HEK293 (cell line): ENCODE measurements at regions not wholly inside any gene's neighbourhood (a gene's known extent, or its start where the extent isn't known, plus 50 kb on each side); places are given as distances from the start of the nearest gene placed in this dataset.
A peak's percentile ranks its signal among the peaks of the same experiment; 100 is the strongest.

Experiments used
- CTCF ChIA-PET: fragments of 350-600 bp; formaldehyde crosslinking; extraction: SDS; loops from one replicate; lab custom pipeline; 2021; ENCODE audit warnings: antibody characterized with exemption; lab: Yijun Ruan, JAX
- POLR2A ChIA-PET: fragments of 300-600 bp; formaldehyde crosslinking; extraction: SDS; loops from one replicate; lab custom pipeline; 2020; ENCODE audit warnings: antibody characterized with exemption, inconsistent platforms; lab: Yijun Ruan, JAX
- H3K27ac ChIP-seq: fragments of 200-500 bp; sonication (Bioruptor generic); 2 replicates; pipeline ENCODE4 v1.5.1; 2014; ENCODE audit warnings: low read depth, low read length, control low read depth, inconsistent platforms; ENCODE audit errors: extremely low read depth
- H3K36me3 ChIP-seq, 2 experiments: fragments of 200-500 bp in 1 of 2; sonication (Bioruptor generic) in 1 of 2; 1 replicate in 1 of 2; 2 replicates in 1 of 2; pipeline ENCODE4 v1.5.1; 2014 to 2017; ENCODE audit warnings: inconsistent platforms in 2 of 2, low read length in 2 of 2; ENCODE audit not compliant: control insufficient read depth in 2 of 2, insufficient read depth in 1 of 2
- H3K4me1 ChIP-seq: fragments of 200-500 bp; sonication (Bioruptor generic); 2 replicates; pipeline ENCODE4 v1.5.1; 2014; ENCODE audit warnings: mild to moderate bottlenecking, low read length, inconsistent platforms; ENCODE audit not compliant: control insufficient read depth, insufficient read depth
- H3K4me3 ChIP-seq: 2 replicates; pipeline ENCODE4 v1.5.1; 2011; ENCODE audit warnings: low read depth, mild to moderate bottlenecking, control low read depth, low read length, moderate library complexity
- H3K9me3 ChIP-seq: fragments of 200-500 bp; sonication (Bioruptor generic); 2 replicates; pipeline ENCODE4 v1.5.1; 2014; ENCODE audit warnings: low read depth, low read length, inconsistent platforms; ENCODE audit not compliant: control insufficient read depth, insufficient read depth
- BCL11B ChIP-seq: fragments of 450-650 bp; formaldehyde crosslinking; IDR thresholded peaks from 2 replicates; pipeline ENCODE4 v1.5.1; 2016; ENCODE audit warnings: low read depth, missing biosample characterization, missing genetic modification characterization
- HOXA7 ChIP-seq: sonication (generic); formaldehyde crosslinking; IDR thresholded peaks from 2 replicates; pipeline ENCODE4 v1.8.1; 2022; ENCODE audit warnings: missing genetic modification reagents, borderline replicate concordance
- OVOL3 ChIP-seq: fragments of 450-650 bp; formaldehyde crosslinking; IDR thresholded peaks from 2 replicates; pipeline ENCODE4 v1.5.1; 2016; ENCODE audit warnings: missing biosample characterization, missing genetic modification characterization
- SP2 ChIP-seq: fragments of 450-650 bp; formaldehyde crosslinking; IDR thresholded peaks from 2 replicates; pipeline ENCODE4 v1.5.1; 2016; ENCODE audit warnings: missing biosample characterization, missing genetic modification characterization
- ZBTB21 ChIP-seq: fragments of 450-650 bp; formaldehyde crosslinking; IDR thresholded peaks from 2 replicates; pipeline ENCODE4 v1.5.1; 2017; ENCODE audit warnings: missing biosample characterization, missing genetic modification characterization
- ZNF138 ChIP-seq: fragments of 450-650 bp; formaldehyde crosslinking; IDR thresholded peaks from 2 replicates; pipeline ENCODE4 v1.5.1; 2016; ENCODE audit warnings: missing biosample characterization, missing genetic modification characterization, borderline replicate concordance
- ZNF155 ChIP-seq: fragments of 450-650 bp; formaldehyde crosslinking; IDR thresholded peaks from 2 replicates; pipeline ENCODE4 v1.5.1; 2016; ENCODE audit warnings: missing biosample characterization, missing genetic modification characterization
- ZNF214 ChIP-seq: fragments of 450-650 bp; formaldehyde crosslinking; IDR thresholded peaks from 2 replicates; pipeline ENCODE4 v1.5.1; 2017; ENCODE audit warnings: missing biosample characterization, mild to moderate bottlenecking, missing genetic modification characterization, borderline replicate concordance
- ZNF366 ChIP-seq: fragments of 450-650 bp; formaldehyde crosslinking; conservative IDR thresholded peaks from 2 replicates; pipeline ENCODE4 v1.5.1; 2016; ENCODE audit warnings: missing biosample characterization, missing genetic modification characterization
- ZNF423 ChIP-seq: fragments of 450-650 bp; formaldehyde crosslinking; IDR thresholded peaks from 2 replicates; pipeline ENCODE4 v1.5.1; 2016; ENCODE audit warnings: missing biosample characterization, missing genetic modification characterization
- ZNF610 ChIP-seq: fragments of 450-650 bp; formaldehyde crosslinking; IDR thresholded peaks from 2 replicates; pipeline ENCODE4 v1.5.1; 2016; ENCODE audit warnings: missing biosample characterization, missing genetic modification characterization, borderline replicate concordance
- ZNF626 ChIP-seq: fragments of 450-650 bp; sonication (Bioruptor Pico); formaldehyde crosslinking; IDR thresholded peaks from 2 replicates; pipeline ENCODE4 v1.5.1; 2018; ENCODE audit warnings: missing biosample characterization, missing genetic modification characterization, inconsistent platforms
- ZNF660 ChIP-seq: fragments of 450-650 bp; IDR thresholded peaks from 2 replicates; pipeline ENCODE4 v1.5.1; 2018; ENCODE audit warnings: missing biosample characterization, mild to moderate bottlenecking, missing genetic modification characterization
- ZSCAN30 ChIP-seq: fragments of 450-650 bp; IDR thresholded peaks from 2 replicates; pipeline ENCODE4 v1.5.1; 2018; ENCODE audit warnings: missing biosample characterization, mild to moderate bottlenecking, missing genetic modification characterization, moderate library complexity
- TF ChIP-seq, protein P1 (sequence below): fragments of 450-650 bp; formaldehyde crosslinking; IDR thresholded peaks from 2 replicates; pipeline ENCODE4 v1.5.1; 2016; ENCODE audit warnings: missing biosample characterization, missing genetic modification characterization
- TF ChIP-seq, protein P2 (sequence below): IDR thresholded peaks from 2 replicates; pipeline ENCODE4 v1.6.1; 2011; ENCODE audit warnings: mild to moderate bottlenecking, low read depth, low read length, borderline replicate concordance
- TF ChIP-seq, protein P3 (sequence below): fragments of 450-650 bp; formaldehyde crosslinking; IDR thresholded peaks from 2 replicates; pipeline ENCODE4 v1.5.1; 2016; ENCODE audit warnings: missing biosample characterization, missing genetic modification characterization
- TF ChIP-seq, protein P4 (sequence below): fragments of 450-650 bp; formaldehyde crosslinking; IDR thresholded peaks from 2 replicates; pipeline ENCODE4 v1.5.1; 2016; ENCODE audit warnings: missing biosample characterization, missing genetic modification characterization
- TF ChIP-seq, protein P5 (sequence below): fragments of 450-650 bp; formaldehyde crosslinking; IDR thresholded peaks from 2 replicates; pipeline ENCODE4 v1.5.1; 2016; ENCODE audit warnings: missing biosample characterization, missing genetic modification characterization
- TF ChIP-seq, protein P6 (sequence below): fragments of 450-650 bp; formaldehyde crosslinking; IDR thresholded peaks from 2 replicates; pipeline ENCODE4 v1.5.1; 2017; ENCODE audit warnings: missing biosample characterization, missing genetic modification characterization

DNA sequence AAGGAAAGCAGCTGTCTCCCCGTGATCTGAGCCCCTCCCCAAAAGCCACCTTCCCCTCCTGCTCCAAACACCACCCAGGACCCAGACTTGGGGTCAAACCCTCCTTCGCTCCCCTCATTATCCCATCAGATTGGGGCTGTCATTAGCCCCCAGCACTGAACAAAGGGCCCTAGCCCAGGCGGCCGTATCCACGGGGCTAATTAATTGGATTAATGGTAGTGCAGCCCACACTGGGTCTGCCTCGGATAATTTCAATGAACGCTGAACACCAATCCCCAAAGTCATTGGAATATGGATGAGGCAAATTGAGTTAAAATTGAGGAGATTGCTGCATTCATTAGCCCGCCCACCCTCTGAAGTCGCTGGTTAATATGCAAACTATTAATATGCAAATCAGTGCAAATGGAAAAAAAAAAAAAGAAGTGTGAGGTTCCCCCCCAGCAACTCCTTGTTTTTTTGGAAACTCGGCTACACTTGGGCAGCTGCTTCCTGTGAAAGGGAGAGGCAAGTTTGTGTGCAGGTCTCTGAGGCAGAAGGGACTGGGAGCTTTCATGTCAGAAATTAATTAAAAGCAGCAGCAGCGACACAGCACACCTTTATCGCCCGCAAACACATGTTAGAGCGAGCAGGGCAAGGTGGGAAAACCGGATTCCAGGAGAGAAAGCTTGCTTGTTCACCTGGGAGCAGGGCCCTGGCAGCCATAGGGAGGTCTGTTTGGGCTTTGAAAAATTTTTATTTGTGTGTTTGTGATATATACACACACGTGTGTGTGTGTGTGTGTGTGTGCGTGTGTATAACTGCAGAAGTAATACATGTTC lies 517.8 kb downstream of the MIAT start:
- no peak for TF ChIP-seq ZNF423 (tag by site-specific recombination)
- no peak for TF ChIP-seq ZNF155
- no peak for TF ChIP-seq BCL11B (tag by site-specific recombination)
- no peak for TF ChIP-seq ZNF138 (tag by site-specific recombination)
- TF ChIP-seq ZSCAN30 (tag by site-specific recombination): no peak
- no peak for TF ChIP-seq SP2 (tag by site-specific recombination)
- no peak for TF ChIP-seq ZNF214 (tag by site-specific recombination)
- TF ChIP-seq ZNF610 (tag by site-specific recombination): no peak
- Histone ChIP-seq H3K27ac (no peak overlapping the region), H3K9me3 (no peaks in the 10 kb centered on the region), H3K36me3 (no peaks in the 10 kb centered on the region), H3K4me3 (no peak overlapping the region), H3K4me1 (no peaks in the 10 kb centered on the region)
- POLR2A ChIA-PET: no interaction called here
- CTCF ChIA-PET: no interaction called here

DNA sequence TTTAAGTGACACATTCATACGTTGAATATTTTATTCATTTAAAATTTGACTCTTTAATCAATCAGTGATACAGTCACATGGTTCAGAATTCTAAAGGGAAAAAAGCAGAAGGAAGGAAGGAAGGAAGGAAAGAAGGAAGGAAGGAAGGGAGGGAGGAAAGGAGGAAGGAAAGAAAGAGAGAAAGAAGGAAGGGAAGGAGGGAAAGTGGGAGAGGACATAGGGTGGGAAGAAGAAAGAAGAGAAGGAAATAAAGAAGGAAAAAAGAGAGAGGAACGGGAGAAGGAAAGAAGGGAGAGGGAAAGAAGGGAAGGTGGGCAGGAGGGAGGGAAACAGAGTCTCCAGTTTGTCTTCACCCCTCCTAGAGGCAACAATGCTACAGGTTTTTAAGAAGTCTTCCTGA lies 518.6 kb downstream of the MIAT start:
- ChIA-PET POLR2A (no interaction called here), CTCF (no interaction called here)
- no peak overlapping the region for H3K4me3 ChIP-seq
- H3K27ac ChIP-seq: no peak overlapping the region
- TF ChIP-seq, protein P1, sequence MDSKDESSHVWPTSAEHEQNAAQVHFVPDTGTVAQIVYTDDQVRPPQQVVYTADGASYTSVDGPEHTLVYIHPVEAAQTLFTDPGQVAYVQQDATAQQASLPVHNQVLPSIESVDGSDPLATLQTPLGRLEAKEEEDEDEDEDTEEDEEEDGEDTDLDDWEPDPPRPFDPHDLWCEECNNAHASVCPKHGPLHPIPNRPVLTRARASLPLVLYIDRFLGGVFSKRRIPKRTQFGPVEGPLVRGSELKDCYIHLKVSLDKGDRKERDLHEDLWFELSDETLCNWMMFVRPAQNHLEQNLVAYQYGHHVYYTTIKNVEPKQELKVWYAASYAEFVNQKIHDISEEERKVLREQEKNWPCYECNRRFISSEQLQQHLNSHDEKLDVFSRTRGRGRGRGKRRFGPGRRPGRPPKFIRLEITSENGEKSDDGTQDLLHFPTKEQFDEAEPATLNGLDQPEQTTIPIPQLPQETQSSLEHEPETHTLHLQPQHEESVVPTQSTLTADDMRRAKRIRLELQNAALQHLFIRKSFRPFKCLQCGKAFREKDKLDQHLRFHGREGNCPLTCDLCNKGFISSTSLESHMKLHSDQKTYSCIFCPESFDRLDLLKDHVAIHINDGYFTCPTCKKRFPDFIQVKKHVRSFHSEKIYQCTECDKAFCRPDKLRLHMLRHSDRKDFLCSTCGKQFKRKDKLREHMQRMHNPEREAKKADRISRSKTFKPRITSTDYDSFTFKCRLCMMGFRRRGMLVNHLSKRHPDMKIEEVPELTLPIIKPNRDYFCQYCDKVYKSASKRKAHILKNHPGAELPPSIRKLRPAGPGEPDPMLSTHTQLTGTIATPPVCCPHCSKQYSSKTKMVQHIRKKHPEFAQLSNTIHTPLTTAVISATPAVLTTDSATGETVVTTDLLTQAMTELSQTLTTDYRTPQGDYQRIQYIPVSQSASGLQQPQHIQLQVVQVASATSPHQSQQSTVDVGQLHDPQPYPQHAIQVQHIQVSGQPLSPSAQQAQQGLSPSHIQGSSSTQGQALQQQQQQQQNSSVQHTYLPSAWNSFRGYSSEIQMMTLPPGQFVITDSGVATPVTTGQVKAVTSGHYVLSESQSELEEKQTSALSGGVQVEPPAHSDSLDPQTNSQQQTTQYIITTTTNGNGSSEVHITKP: no peak
- TF ChIP-seq ZNF366 (tag by site-specific recombination) (peak; percentile 82), HOXA7 (CRISPR knock-in tag) (no peak)
- TF ChIP-seq, protein P2, sequence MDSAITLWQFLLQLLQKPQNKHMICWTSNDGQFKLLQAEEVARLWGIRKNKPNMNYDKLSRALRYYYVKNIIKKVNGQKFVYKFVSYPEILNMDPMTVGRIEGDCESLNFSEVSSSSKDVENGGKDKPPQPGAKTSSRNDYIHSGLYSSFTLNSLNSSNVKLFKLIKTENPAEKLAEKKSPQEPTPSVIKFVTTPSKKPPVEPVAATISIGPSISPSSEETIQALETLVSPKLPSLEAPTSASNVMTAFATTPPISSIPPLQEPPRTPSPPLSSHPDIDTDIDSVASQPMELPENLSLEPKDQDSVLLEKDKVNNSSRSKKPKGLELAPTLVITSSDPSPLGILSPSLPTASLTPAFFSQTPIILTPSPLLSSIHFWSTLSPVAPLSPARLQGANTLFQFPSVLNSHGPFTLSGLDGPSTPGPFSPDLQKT: no peak
- TF ChIP-seq, protein P3, sequence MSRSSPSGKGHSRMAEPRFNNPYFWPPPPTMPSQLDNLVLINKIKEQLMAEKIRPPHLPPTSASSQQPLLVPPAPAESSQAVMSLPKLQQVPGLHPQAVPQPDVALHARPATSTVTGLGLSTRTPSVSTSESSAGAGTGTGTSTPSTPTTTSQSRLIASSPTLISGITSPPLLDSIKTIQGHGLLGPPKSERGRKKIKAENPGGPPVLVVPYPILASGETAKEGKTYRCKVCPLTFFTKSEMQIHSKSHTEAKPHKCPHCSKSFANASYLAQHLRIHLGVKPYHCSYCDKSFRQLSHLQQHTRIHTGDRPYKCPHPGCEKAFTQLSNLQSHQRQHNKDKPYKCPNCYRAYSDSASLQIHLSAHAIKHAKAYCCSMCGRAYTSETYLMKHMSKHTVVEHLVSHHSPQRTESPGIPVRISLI (tag by site-specific recombination): no peak
- H3K36me3 ChIP-seq: no peaks in the 10 kb centered on the region
- H3K9me3 ChIP-seq: no peaks in the 10 kb centered on the region
- H3K4me1 ChIP-seq: no peaks in the 10 kb centered on the region

DNA sequence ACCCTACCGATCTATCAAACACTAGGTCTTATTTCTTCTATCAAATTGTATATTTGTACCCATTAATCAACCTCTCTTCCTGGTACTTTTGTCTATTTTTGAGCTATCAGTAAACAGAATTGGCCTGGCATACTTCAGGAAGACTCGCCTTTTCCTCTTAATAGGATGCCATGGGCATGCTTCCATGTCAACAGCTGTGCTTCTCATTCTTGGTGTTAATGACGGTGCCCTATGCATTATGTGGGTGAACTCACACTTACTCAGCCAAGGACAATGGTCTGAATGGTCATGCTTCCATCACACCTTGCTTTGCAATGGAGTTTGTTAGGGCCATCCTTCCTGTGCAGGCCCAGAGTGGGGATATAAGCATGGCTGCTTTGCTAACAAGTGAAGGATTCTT lies 521.8 kb downstream of the MIAT start:
- CTCF ChIA-PET: interaction anchor here (0.6 kb wide), 1 partner anchor 724 kb away, joined by 4 read pairs; no protein-coding TSS in a partner anchor
- no peak overlapping the region for H3K4me3 ChIP-seq
- H3K9me3 ChIP-seq: no peaks in the 10 kb centered on the region
- H3K4me1 ChIP-seq: no peaks in the 10 kb centered on the region
- H3K36me3 ChIP-seq: no peaks in the 10 kb centered on the region
- POLR2A ChIA-PET: no interaction called here
- H3K27ac ChIP-seq: no peak overlapping the region
- TF ChIP-seq, protein P4, sequence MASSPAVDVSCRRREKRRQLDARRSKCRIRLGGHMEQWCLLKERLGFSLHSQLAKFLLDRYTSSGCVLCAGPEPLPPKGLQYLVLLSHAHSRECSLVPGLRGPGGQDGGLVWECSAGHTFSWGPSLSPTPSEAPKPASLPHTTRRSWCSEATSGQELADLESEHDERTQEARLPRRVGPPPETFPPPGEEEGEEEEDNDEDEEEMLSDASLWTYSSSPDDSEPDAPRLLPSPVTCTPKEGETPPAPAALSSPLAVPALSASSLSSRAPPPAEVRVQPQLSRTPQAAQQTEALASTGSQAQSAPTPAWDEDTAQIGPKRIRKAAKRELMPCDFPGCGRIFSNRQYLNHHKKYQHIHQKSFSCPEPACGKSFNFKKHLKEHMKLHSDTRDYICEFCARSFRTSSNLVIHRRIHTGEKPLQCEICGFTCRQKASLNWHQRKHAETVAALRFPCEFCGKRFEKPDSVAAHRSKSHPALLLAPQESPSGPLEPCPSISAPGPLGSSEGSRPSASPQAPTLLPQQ (tag by site-specific recombination): no peak
- TF ChIP-seq ZBTB21 (tag by site-specific recombination): no peak
- no peak for TF ChIP-seq ZNF626 (tag by site-specific recombination)
- no peak for TF ChIP-seq ZNF660 (tag by site-specific recombination)
- TF ChIP-seq, protein P5, sequence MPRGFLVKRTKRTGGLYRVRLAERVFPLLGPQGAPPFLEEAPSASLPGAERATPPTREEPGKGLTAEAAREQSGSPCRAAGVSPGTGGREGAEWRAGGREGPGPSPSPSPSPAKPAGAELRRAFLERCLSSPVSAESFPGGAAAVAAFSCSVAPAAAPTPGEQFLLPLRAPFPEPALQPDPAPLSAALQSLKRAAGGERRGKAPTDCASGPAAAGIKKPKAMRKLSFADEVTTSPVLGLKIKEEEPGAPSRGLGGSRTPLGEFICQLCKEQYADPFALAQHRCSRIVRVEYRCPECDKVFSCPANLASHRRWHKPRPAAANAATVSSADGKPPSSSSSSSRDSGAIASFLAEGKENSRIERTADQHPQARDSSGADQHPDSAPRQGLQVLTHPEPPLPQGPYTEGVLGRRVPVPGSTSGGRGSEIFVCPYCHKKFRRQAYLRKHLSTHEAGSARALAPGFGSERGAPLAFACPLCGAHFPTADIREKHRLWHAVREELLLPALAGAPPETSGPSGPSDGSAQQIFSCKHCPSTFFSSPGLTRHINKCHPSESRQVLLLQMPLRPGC (tag by site-specific recombination): no peak
- TF ChIP-seq, protein P6, sequence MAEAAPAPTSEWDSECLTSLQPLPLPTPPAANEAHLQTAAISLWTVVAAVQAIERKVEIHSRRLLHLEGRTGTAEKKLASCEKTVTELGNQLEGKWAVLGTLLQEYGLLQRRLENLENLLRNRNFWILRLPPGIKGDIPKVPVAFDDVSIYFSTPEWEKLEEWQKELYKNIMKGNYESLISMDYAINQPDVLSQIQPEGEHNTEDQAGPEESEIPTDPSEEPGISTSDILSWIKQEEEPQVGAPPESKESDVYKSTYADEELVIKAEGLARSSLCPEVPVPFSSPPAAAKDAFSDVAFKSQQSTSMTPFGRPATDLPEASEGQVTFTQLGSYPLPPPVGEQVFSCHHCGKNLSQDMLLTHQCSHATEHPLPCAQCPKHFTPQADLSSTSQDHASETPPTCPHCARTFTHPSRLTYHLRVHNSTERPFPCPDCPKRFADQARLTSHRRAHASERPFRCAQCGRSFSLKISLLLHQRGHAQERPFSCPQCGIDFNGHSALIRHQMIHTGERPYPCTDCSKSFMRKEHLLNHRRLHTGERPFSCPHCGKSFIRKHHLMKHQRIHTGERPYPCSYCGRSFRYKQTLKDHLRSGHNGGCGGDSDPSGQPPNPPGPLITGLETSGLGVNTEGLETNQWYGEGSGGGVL (tag by site-specific recombination): no peak
- no peak for TF ChIP-seq OVOL3 (tag by site-specific recombination)
